Right kidney (tissue), 1 donor: ENCODE measurements at regions not wholly inside any gene's neighbourhood (a gene's known extent, or its start where the extent isn't known, plus 50 kb on each side); places are given as distances from the start of the nearest gene placed in this dataset.

Experiments used
- DNase-seq: peaks from one replicate; pipeline ENCODE4 v3.0.0-alpha.2; 2016

DNA sequence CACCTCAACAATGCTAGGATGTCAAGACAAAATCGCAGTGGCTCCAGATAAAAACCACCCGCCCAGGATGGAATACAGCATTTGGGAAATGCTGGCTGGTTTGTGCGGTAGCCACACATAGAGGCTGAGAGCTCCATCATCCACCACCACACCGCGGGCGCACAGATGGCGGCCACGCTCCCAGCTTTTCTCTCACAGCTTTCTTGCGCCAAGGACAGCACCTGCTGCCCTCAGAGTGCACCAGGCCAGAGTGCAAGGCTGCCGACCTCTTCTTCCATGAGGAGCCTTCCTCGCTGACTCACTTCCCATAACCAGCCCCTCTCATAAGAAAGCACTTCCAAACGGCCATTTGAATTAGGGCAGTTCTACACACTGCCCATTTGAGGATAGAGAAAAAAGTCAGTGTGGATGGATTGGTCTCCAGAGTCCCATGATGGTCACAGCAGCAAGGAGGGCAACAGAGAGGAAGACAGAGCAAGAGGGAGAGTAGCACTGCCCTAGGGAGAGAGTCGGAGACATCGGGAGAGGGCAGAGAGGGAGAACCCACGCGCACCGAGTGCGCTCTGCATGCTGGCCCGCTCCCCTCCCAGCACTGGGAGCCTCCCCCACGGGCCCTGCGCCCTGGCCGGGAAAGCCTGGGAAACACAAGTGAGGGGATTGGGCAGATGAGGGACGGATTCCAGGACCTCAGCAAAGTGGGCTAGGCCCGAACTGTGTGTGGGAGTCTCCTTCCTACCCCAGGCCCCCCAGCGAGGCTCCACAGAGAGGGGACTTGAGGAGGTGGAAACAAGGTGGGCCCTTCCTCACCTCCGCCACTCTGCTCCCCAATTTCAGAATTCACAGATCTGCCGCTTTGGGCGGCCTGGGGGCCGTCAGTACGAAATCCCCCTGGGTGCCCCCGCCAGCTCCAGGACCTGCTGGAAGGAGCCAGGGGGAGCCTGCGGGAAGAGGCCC, 156.9 kb downstream of the USP12 start:
- DNase-seq = no peak

DNA sequence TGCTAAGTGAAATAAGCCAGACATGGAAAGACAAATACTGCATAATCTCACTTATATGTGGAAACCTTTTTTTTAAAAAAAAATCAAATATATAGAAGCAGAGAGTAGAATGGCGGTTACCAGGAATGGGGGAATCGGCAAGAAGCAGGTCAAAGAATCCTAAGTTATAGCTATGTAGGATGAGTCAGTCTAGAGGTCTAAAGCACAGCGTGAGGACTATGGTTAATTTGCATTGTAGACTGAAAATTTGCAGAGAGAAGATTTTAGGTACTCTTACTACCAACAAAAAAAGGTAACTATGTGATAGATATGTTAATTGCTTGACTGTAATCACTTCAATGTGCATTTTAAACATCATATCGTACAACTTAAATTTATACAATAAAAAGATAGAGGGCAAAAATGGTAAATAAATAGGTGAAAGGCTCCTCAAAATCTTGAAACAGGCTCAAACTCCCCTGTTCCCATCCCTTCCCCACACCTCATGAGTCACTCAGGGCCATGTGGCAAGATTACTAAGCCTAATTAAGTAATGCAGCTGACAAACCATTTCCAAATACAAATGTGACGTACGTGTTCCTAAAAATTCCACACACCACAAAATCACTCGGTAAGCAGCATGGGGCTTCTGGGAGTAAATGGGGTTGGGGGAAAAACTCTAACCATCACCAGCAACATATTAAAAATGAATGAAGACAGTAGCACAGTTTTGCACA, 159.0 kb downstream of the USP12 start:
- DNase-seq = no peak

GRCh38 chr13:27011661-27012060, 159.9 kb downstream of the USP12 start:
- no peak for DNase-seq

DNA sequence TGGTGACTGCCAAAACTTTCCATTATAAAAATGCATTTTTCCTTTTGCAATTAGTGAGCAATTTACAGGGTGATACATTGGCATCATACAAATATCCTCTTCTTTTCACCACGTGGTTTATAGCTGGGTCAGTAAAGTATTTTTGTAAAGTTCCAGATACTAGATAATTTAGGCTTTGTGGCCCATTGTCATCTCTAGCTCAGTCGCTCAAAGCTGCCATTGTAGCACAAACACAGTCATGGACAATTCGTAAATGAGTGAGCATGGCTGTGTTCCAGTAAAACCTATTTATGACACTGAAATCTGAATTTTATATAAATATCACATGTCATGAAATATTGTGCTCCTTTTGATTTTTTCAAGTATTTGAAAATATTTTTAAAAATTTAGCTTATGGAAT, 162.9 kb downstream of the USP12 start:
- DNase-seq = no peak

GRCh38 chr13:27007166-27007565, 164.4 kb downstream of the USP12 start:
- peak; percentile 26 for DNase-seq

DNA sequence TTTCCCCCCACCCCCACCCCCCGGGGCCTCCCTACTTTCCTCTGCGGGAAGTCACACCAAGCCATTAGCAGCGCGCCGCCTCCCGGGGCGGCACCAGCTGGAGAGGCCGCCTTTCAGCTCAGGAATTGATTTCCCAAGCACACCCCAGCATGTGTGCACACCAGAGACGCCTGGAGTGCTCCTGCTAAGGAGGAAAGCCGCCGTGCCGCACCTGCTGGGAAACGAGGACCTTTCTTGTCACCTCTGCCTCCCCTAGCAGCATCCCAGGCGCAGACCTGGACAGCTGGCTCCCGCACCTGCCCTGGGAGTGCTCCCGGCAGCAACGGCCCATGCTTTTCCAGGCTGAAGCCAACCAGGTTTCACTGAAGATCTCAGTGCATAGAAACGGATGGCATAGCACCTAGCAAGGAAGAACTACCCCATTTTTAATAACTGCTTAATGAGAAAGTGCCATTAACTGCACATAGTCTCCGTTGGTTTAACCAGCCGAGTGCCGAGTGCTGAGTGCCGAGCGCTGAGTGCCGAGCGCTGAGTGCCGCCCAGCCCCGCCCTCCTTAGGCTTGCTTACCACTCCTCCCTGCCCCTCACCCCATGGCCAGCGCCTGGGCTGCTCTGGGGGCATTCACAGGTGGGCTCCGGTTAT, 165.0 kb downstream of the USP12 start:
- peak; percentile 45 for DNase-seq

DNA sequence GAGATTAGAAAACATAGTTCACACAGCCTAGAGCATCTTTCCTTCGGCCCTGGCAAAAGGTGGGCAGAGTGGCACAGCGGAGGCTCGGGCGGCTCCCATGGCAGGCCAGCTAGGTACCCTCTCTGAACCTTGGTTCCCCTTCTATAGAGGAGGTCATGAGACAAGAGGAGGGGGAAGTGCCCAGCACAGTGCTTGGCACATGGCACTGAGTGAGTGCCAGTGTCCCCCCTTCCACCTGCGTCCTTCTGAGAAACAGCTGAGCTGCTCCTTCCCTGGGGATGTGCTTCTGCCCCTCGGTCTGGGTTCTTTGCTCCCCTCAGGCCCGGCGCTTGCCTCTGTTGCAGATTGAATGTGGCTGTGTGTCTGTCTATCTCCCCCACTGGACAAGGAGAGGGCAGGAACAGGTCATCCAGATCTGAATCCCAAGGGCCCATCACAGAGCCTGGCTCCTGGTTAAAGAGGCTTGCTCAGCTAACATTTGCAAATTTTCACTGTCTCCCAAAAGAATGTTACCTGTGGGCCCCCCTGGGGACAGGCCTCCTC, 165.6 kb downstream of the USP12 start:
- no peak for DNase-seq

DNA sequence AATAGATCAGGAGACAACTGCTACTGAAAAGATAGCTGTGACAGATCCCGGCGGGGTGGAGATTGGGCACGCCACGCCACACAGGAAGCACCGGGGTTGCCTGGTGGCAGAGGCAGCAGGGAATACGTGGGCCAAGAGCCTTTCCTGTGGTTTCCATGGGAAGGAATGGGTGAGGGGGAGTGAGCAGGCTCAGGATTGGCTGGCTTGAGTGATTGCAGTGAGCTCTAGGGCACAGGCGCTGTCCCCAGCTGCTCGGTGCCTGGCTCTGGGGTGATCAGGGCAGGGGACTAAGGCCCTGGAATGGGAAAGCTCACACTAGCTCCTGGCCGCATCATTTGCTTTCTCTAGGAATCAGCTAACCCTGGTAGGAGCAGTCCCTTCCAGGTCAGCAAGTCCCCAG, 166.1 kb downstream of the USP12 start:
- no peak for DNase-seq

DNA sequence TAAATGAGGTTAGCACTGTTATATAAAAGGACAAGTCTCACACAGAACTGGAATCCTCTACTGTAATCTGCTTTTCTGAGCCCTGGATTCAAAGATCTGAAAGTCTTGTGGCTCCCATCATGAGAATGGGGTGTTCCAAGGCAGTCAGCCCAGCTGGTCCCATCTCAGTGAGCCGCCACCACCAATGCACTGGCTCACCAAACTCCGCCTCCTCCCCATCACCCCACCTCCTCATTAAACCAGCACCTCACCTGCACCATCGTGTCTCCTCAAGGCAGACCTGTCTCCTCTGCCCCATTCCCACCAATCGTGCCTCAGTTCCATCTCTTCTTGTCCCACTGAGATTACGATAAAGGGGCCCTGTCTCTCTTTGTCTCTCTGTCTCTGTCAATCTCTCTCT, 166.7 kb downstream of the USP12 start:
- no peak for DNase-seq

- no peak for DNase-seq
Measured at GRCh38 chr13:27004326-27004725, 167.3 kb downstream of the USP12 start.

DNA sequence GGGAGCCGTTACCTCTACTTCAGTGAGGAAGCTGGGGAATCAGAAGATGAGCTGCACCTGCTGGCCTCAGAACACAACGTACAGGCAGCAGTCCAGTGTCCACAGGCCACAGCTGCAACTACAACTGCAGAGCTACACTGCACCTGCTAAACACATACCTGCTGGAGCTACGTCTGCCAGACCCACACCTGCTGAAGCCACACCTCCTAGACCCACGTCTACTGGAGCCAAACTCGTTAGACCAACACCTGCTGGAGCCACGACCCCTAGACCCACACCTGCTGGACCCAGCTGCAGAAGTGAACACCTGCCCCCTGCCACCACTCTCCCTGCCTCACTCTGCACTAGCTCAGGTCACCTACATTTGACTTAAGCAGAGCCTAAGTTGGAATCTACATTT, 169.9 kb downstream of the USP12 start:
- DNase-seq = no peak

DNA sequence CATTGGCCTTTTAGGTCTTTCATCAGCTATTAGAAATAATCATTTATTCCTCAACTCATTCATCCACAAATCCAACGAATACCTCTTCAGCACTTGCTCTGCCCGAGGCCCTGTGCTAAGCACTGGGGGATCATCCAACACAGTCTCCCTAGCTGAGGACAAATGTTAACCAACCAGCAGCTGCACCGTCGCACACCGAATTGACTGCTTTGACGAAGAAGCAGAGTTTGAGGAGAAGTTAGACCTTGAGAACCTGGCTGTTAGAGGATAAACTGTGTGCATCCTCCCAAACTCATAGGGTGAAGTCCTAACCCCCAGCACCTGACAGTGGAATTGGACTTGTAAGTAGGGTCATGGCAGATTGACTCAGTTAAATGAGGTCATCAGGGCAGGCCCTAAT, 170.9 kb downstream of the USP12 start:
- DNase-seq = no peak

DNA sequence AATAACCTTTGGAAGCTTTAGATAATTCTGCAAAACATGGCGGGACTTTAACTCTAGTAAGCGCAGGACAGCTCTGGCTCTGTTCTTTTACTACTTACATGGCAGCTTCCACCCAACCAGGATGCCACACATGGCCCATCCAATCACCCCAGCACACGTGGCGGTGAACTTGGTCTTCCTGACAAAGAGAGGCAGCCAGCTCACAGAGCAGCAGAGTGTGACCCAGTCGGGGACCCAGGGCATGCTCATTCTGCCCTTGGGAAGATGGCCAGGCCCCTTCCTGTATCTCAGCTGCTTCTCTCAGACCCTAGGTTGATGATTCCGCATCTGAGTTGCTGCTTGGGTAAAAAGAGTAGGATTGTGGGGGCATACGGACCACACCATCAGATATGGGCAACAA, 172.1 kb downstream of the USP12 start:
- no peak for DNase-seq

- DNase-seq = no peak
Measured at GRCh38 chr13:26998292-26998691, 173.3 kb downstream of the USP12 start.

GRCh38 chr13:26996965-26997752, 174.5 kb downstream of the USP12 start:
- no peak for DNase-seq

DNA sequence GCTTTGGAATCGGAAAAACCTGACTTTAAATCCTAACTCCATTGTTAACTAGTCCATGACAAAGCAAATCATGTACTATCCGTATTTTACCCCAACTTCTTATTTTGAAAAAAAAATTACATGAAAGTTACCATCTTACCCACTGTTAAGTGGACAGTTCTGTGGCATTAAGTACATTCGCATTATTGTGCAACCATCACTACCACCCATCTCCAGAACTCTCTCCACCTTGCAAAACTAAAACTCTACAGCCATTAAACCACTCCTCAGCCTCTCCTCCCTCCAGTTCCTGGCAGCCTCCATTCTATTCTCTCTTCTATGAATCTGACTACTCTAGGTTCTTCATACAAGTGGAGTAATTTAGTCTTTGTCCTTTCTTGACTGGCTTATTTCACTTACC, 176.5 kb downstream of the USP12 start:
- no peak for DNase-seq

DNA sequence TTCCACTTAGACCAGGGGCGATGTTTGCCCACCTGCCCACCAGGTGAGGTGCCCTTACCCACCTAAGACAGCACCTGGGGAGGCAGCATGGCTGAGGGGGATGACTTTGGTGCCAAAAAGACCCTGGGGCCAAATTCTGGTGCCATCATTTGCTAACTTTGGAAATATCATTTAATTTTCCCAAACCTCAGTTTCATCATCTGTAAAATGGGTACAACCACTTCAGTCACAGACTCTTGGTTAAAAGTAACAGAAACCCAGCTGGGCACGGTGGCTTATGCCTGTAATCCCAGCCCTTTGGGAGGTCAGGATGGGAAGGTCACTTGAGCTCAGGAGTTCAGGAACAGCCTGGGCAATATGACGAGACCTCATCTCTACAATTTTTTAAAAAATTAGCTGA, 177.8 kb downstream of the USP12 start:
- no peak for DNase-seq

- DNase-seq = no peak
Measured at GRCh38 chr13:26992951-26993719, 178.5 kb downstream of the USP12 start.

DNA sequence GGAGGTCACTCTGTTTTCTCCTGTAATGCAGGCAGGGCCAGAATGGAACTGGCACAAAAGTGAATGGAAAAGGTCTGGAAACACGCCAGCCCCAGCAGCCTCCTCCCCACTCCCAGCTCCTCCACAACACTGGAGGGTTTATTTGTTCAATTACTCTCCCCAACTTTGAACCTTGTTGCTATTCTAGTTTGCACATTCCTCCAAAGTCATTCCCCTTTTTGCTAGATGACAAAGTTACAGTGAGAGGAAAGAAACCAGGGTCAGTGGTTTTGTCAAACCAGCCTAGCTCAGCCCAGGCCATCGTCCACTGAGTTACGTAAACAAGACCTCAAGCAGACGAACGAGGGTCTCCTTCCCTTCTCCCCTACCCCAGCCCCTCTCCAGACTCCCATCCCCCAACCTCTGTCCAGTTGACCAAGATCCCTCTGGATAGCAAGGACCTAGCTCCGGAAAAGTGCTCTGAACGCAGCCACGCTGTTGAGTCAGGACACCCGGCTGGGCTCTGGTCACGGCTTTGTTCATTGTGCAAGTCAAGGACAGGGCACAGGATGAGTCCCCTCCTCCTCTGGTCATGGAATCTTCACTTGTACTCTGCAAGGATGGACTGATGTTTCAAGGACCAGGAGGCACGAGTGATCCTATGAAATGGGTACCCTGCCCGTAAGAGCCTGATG, 180.0 kb downstream of the USP12 start:
- DNase-seq = no peak

DNA sequence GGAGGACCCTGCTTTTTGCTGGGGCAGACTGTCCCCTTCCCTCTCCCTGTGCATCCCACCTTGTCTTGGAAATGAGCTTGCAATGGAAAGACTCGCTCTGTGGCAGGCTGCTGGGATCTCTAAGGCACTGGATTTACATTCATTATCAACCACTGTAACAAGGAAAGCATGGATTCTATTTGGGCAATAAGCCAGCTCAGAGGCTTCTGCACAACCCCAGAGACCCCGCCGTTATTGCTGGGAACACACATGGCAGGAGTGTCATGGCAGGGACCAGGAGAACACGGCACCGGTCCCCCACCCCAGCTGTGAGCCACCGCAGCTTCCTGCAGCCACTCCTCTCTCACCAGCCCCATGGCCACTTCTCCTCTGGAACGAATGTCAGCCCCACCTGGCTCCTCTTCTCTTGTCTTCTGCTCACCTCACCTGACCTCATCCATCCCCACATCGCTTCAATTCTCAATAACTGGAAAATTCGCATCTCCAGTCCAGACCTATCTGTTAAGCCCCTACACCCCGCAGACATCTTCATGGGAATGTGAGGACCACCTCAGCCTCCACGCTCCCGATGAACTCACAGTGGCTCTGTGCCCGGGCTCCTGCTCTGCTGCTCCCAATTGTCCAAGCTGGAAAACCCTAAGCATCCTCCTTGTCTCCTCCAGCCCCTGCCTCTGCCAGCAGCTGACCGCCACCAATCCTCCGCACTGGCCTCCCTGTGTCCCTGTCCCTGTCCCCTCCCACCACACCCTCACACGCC, 181.5 kb downstream of the USP12 start:
- DNase-seq = no peak
